Glomerular endothelial cell (primary cell): ENCODE measurements at regions not wholly inside any gene's neighbourhood (a gene's known extent, or its start where the extent isn't known, plus 50 kb on each side); places are given as distances from the start of the nearest gene placed in this dataset.

Source experiments
- DNase-seq: peaks from one replicate; pipeline ENCODE4 v3.0.0-alpha.2; 2011; ENCODE audit warnings: low read depth, low spot score; ENCODE audit errors: extremely low read depth

DNA sequence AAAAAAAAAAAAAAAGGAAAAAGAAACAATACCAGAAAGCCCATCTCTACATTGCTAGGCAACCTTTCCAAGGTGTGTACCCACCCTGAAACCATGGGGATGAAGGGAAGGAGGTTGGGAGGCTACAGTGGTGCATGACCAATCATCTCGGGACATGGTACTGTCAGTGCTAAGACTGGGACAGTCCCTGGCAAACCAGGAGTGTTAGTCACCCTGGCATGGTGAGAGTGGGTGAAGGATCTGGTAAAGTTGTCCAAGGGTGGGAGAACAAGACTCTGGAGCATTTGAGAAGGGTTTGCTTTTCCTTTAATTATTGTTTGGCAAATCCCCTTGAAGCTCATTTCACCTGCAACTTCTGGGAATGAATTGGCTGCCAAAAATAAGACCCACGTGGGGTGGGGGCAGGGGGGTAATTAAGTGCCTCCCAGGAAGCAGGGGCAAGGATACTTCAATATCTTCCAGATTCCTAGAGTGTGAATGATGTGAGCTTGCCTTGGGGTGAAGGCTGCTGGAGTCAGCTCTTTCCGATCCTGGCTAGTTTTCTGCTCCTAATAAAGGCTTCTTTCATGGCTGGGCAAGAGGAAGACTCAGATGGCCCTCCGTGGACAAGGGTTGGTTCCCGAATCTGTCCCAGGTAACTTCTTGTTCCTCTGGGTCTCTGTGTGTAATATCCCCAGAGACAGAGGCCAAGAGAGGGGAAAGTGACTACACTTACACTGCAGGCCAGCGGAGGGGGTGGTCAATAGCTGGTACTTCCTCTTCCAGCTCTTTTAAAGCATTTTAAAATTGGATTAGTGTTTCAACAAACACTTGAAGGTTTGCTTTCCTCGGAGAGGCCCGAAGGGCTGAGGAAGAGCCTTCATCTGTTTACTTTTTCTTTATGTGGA, 61.6 kb upstream of the SPRY4 start:
- no peak for DNase-seq

DNA sequence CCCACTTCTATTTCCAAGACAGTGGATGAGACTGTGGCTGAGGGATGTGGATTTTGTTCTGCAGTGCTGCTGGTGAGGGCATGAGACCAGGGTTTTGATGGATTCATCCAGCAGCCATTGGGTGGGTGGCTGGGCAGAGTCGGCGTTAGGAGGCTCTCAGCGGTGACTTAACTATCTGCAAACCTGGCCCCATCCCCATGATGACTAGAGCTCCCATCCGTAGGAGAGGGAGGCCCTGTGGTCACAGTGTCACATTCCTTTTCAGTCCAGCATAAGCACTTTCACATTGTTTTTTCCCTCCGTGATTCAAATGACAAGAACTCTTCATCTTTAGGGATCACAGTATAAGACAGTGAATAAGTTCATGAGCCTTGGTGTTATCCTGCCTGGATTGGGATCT, 60.4 kb upstream of the SPRY4 start:
- no peak for DNase-seq

DNA sequence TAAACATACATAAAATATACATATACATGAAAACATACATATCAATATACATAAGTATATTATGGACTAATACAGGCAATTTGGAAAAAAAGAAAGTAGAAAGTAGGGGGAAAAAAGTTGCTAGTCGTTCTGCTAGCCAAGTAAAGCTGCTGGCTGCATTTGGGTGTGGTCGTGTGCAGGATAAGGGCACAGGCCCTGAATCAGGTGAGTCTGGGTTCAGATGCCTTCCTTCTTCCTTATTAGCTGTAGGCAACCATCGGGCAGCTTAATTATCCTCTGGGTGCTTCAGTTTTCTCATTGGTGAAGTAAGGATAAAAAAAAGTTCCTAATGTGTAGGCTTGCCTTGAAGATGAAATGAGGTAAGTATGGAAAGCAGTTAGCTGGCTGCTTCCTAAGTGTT, 59.2 kb upstream of the SPRY4 start:
- DNase-seq: no peak

GRCh38 chr5:142382186-142382585, 57.4 kb upstream of the SPRY4 start:
- no peak for DNase-seq

DNA sequence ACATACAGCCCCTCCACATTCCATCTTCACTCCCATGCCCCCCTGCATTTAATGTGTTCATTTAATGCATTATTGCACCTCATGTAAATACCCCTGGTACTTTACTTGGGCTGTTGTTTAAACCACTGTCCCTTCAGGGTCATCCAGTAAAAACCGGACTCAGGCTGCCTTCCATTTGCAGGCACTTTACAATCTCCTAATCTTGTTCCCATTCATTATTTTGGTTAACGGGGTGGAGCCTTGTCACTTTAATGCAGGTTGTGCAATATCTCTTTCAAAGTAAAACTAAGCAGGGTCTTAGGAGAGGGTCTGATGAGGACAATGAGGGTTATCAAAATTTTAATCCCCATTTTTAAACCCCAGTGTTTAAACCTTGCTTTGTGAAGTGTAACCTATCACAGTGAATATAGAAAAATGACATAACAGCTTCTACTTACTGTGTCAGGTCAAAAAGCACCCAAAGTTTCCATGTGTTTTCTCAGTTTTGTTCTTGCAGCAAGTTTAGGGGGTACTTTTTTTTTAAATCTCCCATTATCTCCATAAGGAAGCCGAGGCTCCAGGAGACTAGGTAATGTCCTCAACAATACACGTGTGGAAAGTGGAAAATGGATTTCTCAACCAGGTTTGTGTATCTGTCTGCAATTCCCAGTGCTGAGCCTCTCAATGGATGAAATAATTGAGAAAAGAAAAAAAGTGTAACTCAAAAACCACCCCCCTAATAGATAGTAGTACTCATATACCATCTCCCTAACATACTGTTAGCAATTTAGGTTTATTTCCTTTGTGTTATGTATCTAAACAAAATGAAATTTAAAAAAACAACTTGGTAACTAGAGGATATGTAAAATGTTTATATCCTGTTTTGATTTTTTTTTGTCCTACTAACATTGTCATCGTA, 54.2 kb upstream of the SPRY4 start:
- DNase-seq: no peak

DNA sequence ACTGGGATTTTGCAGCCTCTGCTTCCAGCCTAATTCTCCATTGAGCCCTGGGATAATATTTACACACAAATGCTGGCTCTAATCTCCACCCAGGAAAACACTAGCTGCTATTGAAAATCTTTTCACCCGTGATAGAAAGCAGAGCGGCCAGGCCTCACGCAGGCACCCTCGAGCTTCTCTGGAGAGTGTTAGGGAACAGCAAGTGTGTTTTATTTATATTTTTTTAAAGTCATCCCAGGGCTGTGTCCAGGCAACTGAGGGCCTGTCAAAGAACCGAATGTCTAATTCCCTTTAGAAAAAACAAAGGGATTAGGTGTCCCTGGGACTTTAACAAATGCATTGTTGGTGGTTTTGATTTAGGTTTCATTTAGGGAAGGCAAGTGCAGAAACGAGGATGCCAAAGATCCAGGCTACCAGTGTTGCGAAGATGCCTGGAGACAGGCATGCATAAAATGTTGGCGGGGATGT, 51.2 kb upstream of the SPRY4 start:
- no peak for DNase-seq
